ENCODE measurements at regions not wholly inside any gene's neighbourhood (a gene's known extent, or its start where the extent isn't known, plus 50 kb on each side); places are given as distances from the start of the nearest gene placed in this dataset.

DNA sequence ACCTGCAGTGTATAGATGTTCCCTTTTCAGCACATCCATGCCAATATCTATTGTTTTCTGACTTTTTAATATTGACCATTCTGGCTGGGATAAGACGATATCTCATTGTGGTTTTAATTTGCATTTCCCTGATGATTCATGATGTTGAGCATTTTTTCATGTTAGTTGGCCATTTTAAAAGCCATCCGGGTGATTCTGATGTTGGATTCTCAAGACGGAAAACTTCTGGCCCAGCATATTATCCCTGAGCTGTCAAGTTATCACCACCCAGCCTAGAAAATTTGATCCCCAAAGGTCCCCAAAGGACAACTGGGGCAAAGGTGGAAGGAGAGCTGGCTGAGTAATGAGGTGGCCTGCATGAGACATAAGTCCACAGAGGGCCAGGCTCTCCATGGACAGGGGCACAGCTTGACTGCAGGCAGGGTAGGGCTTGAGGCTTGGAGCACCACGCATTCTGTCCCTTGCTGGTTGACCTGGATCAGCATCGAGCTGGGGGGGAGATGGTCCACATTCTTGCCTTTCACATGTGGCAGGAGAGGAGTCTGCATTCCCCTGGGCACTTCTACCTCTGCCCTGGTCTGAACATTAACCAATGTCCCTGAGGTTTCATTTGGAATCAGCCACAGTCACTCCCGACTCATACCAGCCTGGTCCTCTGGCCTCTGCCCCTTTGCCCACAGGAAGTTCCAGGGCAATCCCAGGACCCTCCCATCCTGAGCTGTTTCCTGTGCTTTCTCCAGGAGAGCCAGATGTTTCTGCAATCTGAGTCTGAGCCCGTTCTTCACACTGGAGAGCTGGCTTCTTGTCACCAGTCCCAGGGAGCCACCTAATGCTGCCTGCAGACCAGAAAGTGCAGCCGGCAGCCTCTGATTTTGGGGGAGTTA, 69.2 kb downstream of the ISG20 start:
- CTCF ChIA-PET: interaction anchor here (0.6 to 1.6 kb wide), 2 partner anchors 12 to 171 kb away, joined by 3 read pairs; no protein-coding TSS in a partner anchor
- Mint-ChIP-seq H3K27me3 (peaks cover 37% of the 10 kb centered on the region), H3K4me3 (no peak overlapping the region), H3K4me1 (peaks cover 8% of the 10 kb centered on the region), H3K9me3 (ENCODE audit: low read depth) (no peaks in the 10 kb centered on the region), H3K27ac (no peak overlapping the region), H3K36me3 (ENCODE audit: low read depth) (no peaks in the 10 kb centered on the region)
- intact Hi-C loops (cut with DNase I, micrococcal nuclease): no loop called here
- POLR2A ChIA-PET: no interaction called here
- DNase-seq (no peak), ATAC-seq (no peak)

DNA sequence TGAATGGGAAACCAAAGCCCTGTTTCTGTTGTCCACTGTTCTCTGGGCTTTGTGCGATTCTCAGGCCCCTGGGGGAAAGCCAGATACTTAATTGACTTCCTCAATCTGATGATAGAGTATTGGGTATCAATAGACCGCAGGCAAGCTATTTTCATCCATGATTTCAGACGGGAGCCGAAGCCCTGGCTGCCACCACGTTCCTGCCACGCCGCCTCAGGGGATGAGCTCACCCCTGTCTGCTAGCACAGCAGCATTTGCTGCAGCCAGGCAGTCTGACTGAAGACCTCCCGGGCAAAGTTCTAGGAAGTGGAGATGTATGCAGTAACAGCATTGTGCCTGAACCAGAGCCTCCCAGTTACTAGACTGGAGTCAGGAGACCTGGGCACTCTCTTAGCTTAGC, 69.8 kb downstream of the ISG20 start:
- Mint-ChIP-seq H3K4me3 (no peak overlapping the region), H3K4me1 (peaks cover 8% of the 10 kb centered on the region), H3K27ac (no peak overlapping the region), H3K9me3 (ENCODE audit: low read depth) (no peaks in the 10 kb centered on the region), H3K27me3 (peaks cover 40% of the 10 kb centered on the region), H3K36me3 (ENCODE audit: low read depth) (no peaks in the 10 kb centered on the region)
- ATAC-seq (no peak), DNase-seq (no peak)
- intact Hi-C loops (cut with DNase I, micrococcal nuclease): no loop called here
- POLR2A ChIA-PET: no interaction called here
- CTCF ChIA-PET: interaction anchor here (0.6 to 1.6 kb wide), 2 partner anchors 12 to 170 kb away, joined by 3 read pairs; no protein-coding TSS in a partner anchor

DNA sequence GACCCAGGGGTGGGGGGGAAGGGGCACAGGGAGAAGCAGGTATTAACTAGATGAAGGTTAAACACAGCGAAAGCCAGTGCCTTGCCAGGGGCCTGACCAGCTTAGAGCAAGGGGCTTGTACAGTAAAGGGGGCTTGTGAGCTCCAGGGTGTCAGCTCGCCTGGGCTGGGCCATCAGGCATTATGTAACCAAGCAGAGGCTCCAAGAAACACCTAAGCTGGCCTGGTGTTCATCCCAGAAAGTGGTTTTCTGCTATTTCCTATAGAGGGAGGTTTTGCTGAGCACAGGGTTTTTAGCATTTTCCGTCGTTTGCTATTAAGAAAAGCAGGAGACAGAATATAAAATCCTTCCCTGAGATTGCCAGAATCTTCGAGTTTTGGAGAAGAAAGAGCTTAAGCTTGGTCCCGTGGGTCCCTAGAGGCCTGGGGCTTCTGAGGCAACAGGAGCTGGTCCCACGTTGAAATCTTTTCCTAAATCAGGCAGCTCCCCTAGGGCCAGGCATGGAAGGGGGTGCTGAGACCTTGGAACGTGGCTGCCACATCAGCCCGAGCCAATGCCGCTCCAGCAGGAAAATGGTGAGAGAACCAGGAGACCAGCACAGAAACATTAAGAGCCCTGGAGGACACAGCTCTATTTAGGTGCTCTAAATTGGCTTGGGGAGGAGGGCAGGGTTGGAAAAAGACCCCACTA, 71.4 kb downstream of the ISG20 start:
- H3K4me1 Mint-ChIP-seq: peaks cover 5% of the 10 kb centered on the region
- H3K36me3 Mint-ChIP-seq (ENCODE audit: low read depth): no peaks in the 10 kb centered on the region
- ChIA-PET CTCF (interaction anchor here (0.6 to 1.6 kb wide), 2 partner anchors 14 to 47 kb away, joined by 3 to 6 read pairs; no protein-coding TSS in a partner anchor), POLR2A (interaction anchor here (0.6 kb wide), 1 partner anchor 40 kb away, joined by 5 read pairs; no protein-coding TSS in a partner anchor)
- no peak for ATAC-seq
- no peak overlapping the region for H3K4me3 Mint-ChIP-seq
- no peak overlapping the region for H3K27ac Mint-ChIP-seq
- H3K9me3 Mint-ChIP-seq (ENCODE audit: low read depth): no peaks in the 10 kb centered on the region
- H3K27me3 Mint-ChIP-seq: peaks cover 36% of the 10 kb centered on the region
- no peak for DNase-seq
- intact Hi-C loops (cut with DNase I, micrococcal nuclease): no loop called here

- no peaks in the 10 kb centered on the region for H3K4me1 Mint-ChIP-seq
- no peak for ATAC-seq
- peaks cover 26% of the 10 kb centered on the region for H3K27me3 Mint-ChIP-seq
- ChIA-PET POLR2A (no interaction called here), CTCF (no interaction called here)
- intact Hi-C loops (cut with DNase I, micrococcal nuclease): no loop called here
- no peak for DNase-seq
- no peaks in the 10 kb centered on the region for H3K36me3 Mint-ChIP-seq (ENCODE audit: low read depth)
- no peak overlapping the region for H3K4me3 Mint-ChIP-seq
- no peak overlapping the region for H3K27ac Mint-ChIP-seq
- no peaks in the 10 kb centered on the region for H3K9me3 Mint-ChIP-seq (ENCODE audit: low read depth)
Observed at GRCh38 chr15:88711806-88712205, 73.0 kb downstream of the ISG20 start.

DNA sequence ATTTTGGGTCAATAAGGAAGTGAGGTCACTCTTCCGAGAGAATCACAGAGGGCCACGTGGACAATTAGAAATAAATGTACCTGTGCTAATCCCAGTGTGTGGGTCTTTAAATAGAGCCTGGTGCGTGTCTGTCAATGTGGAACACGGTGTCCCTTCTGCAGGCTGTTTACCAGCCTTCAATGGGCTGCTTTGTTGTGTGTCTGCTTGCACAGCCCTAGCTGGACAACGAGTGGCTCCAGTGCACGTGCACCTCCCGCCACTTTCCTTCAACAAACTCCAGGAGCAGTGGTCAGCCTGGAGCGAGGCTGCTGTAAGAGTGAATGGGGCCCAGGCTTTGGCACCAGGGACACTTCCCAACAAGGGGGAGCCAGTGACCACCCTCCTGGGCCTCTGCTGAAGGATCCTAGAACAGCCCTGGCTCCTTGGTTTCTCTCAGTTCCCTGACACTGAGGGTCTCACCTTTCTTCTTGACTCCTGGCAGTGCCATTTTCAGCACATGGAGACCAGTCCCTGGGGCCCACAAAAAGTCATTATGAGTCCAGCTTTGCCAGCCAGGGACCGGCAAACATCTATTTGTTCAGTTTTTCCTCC, 76.1 kb downstream of the ISG20 start:
- no peak overlapping the region for H3K27ac Mint-ChIP-seq

DNA sequence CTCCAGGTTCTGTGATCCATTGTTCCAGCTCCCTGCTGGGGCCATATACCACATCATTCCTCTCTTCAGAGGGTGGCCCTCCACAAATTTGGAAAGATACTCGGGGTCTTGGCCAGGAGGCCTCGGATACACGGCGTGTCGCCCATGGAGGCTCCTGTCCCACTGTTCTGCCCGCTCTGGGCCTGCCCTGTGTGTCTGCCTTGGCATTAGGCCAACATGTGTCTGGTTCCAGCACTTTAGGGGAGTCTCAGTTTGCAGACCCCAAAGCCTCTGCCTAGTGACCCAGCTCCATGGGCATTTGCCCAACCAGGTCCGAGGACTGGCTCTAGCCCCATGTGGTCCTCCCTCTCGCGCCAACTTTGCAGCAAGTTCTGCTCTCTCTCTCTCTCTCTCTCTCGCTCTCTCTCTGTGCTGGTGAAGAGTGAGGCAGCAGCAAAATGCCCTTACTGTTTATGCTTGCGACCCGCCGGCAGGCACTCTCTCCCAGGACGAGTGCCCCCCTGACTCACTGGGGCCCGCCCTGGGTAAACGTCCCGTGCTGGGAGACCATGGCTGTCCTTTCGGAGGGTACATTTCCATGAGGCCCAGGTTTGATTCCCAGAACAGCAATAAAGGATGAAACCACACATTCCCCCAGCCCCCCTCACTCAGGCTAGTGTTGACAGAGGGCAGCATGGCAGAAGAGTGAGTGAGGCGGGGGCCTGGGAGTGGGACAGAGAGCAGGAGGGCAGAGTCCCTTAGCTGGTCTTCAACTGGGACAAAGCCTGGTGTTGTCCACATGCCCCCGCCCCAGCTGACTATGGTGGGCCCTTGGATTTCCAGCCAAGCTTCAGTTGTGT, 77.9 kb downstream of the ISG20 start:
- no peak for DNase-seq
- ATAC-seq: no peak
- H3K4me1 Mint-ChIP-seq: no peaks in the 10 kb centered on the region
- H3K27me3 Mint-ChIP-seq: peaks cover 10% of the 10 kb centered on the region
- no peak overlapping the region for H3K4me3 Mint-ChIP-seq
- POLR2A ChIA-PET: no interaction called here
- no peaks in the 10 kb centered on the region for H3K36me3 Mint-ChIP-seq (ENCODE audit: low read depth)
- no peak overlapping the region for H3K27ac Mint-ChIP-seq
- H3K9me3 Mint-ChIP-seq (ENCODE audit: low read depth): no peaks in the 10 kb centered on the region
- intact Hi-C loops (cut with DNase I, micrococcal nuclease): no loop called here
- CTCF ChIA-PET: no interaction called here

More for the DNA sequence above, 76.1 kb downstream of the ISG20 start:
- intact Hi-C loops (cut with DNase I, micrococcal nuclease): no loop called here
- POLR2A ChIA-PET: no interaction called here
- H3K4me3 Mint-ChIP-seq: no peak overlapping the region
- ATAC-seq (no peak), DNase-seq (no peak)
- CTCF ChIA-PET: no interaction called here
- H3K9me3 Mint-ChIP-seq (ENCODE audit: low read depth): no peaks in the 10 kb centered on the region
- H3K27me3 Mint-ChIP-seq: peaks cover 11% of the 10 kb centered on the region
- no peaks in the 10 kb centered on the region for H3K36me3 Mint-ChIP-seq (ENCODE audit: low read depth)
- H3K4me1 Mint-ChIP-seq: no peaks in the 10 kb centered on the region

DNA sequence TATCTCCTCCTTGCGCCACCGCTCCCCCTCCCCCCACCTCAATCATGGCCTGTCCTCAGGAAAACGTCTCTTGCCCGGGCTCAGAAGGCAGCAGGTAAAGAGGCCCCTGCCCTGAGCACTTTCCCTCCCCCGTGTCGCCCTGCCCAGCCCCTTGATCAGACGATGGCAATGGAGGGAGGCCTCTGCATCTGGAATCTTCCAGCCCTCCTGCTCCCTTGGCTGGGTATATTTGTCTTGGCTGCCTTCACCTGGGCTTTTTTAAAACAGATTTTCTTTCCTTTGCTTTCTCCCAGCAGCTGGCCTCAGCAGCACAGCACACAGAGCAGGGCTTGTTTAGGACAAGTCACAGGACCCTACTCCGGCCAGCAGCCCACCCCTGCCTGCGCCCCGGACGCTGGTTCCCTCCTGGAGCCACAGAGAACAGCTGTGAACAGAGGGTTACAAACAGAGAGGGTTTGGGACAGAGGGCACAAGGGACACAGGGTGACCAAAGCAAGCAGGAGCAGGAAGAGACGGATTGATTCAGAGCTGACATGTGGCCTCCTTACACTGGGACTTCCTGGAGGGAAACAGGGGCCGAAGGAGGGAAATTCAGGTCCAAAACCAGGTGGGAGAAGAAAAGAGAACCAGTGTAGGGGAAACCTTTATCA, 78.7 kb downstream of the ISG20 start:
- H3K9me3 Mint-ChIP-seq (ENCODE audit: low read depth): no peaks in the 10 kb centered on the region
- POLR2A ChIA-PET: no interaction called here
- H3K4me3 Mint-ChIP-seq: no peak overlapping the region
- H3K27ac Mint-ChIP-seq: no peak overlapping the region
- DNase-seq: no peak
- CTCF ChIA-PET: no interaction called here
- intact Hi-C loops (cut with DNase I, micrococcal nuclease): no loop called here
- H3K36me3 Mint-ChIP-seq (ENCODE audit: low read depth): no peaks in the 10 kb centered on the region
- peaks cover 7% of the 10 kb centered on the region for H3K27me3 Mint-ChIP-seq
- H3K4me1 Mint-ChIP-seq: no peaks in the 10 kb centered on the region
- no peak for ATAC-seq

GRCh38 chr15:88718731-88719130, 79.9 kb downstream of the ISG20 start:
- POLR2A ChIA-PET: no interaction called here
- Mint-ChIP-seq H3K27ac (no peak overlapping the region), H3K4me3 (no peak overlapping the region), H3K36me3 (ENCODE audit: low read depth) (no peaks in the 10 kb centered on the region), H3K4me1 (no peaks in the 10 kb centered on the region), H3K27me3 (peaks cover 4% of the 10 kb centered on the region), H3K9me3 (ENCODE audit: low read depth) (no peaks in the 10 kb centered on the region)
- DNase-seq (no peak), ATAC-seq (no peak)
- CTCF ChIA-PET: interaction anchor here (0.5 kb wide), 1 partner anchor 77 kb away, joined by 5 read pairs; no protein-coding TSS in a partner anchor
- intact Hi-C loops (cut with DNase I, micrococcal nuclease): no loop called here

- no peaks in the 10 kb centered on the region for H3K36me3 Mint-ChIP-seq (ENCODE audit: low read depth)
- DNase-seq (no peak), ATAC-seq (no peak)
- no peaks in the 10 kb centered on the region for H3K4me1 Mint-ChIP-seq
- intact Hi-C loops (cut with DNase I, micrococcal nuclease): no loop called here
- CTCF ChIA-PET: no interaction called here
- H3K27me3 Mint-ChIP-seq: peaks cover 4% of the 10 kb centered on the region
- POLR2A ChIA-PET: interaction anchor here (0.7 kb wide), 1 partner anchor 18 kb away, joined by 3 read pairs; no protein-coding TSS in a partner anchor
- no peaks in the 10 kb centered on the region for H3K9me3 Mint-ChIP-seq (ENCODE audit: low read depth)
- no peak overlapping the region for H3K27ac Mint-ChIP-seq
- no peak overlapping the region for H3K4me3 Mint-ChIP-seq
Observed at GRCh38 chr15:88719654-88720053, 80.8 kb downstream of the ISG20 start.

- intact Hi-C loops (cut with DNase I, micrococcal nuclease): no loop called here
- H3K4me1 Mint-ChIP-seq: no peaks in the 10 kb centered on the region
- H3K4me3 Mint-ChIP-seq: no peak overlapping the region
- ChIA-PET CTCF (no interaction called here), POLR2A (interaction anchor here (0.6 to 0.9 kb wide), 2 partner anchors 103 to 239 kb away, joined by 3 read pairs; no protein-coding TSS in a partner anchor)
- no peaks in the 10 kb centered on the region for H3K36me3 Mint-ChIP-seq (ENCODE audit: low read depth)
- no peak overlapping the region for H3K27ac Mint-ChIP-seq
- peaks cover 10% of the 10 kb centered on the region for H3K27me3 Mint-ChIP-seq
- no peak for ATAC-seq
- no peaks in the 10 kb centered on the region for H3K9me3 Mint-ChIP-seq (ENCODE audit: low read depth)
- DNase-seq: no peak
Observed at GRCh38 chr15:88725305-88726210, 77.7 kb upstream of the ACAN start.

All from activated CD4-positive, alpha-beta T cell treated with anti-CD3 and anti-CD28 coated beads for 36 hours (primary cell).